Uterus (tissue), 3 donors: ENCODE measurements at regions not wholly inside any gene's neighbourhood (a gene's known extent, or its start where the extent isn't known, plus 50 kb on each side); places are given as distances from the start of the nearest gene placed in this dataset.

ENCODE experiments used
- DNase-seq, 2 donors: peaks; one replicate each; pipeline ENCODE4 v3.0.0-alpha.2; 2019 to 2020
- H3K27ac ChIP-seq, 2 donors: fragments of 200-600 bp; sonication (generic); 1 replicate in 1 of 2; 2 replicates in 1 of 2; pipeline ENCODE4 v1.5.1; 2016 to 2018
- H3K27me3 ChIP-seq, 2 donors: fragments of 200-600 bp; sonication (generic); one replicate each; pipeline ENCODE4 v1.5.1; 2018 to 2019; ENCODE audit warnings: control low read depth in 1 of 2
- H3K36me3 ChIP-seq, 2 donors: fragments of 200-600 bp; sonication (generic); one replicate each; pipeline ENCODE4 v1.5.1; 2019; ENCODE audit warnings: control low read depth in 1 of 2
- H3K4me1 ChIP-seq, 2 donors: fragments of 200-600 bp; sonication (generic); one replicate each; pipeline ENCODE4 v1.5.1; 2018 to 2019; ENCODE audit warnings: control low read depth in 1 of 2
- H3K4me3 ChIP-seq, 2 donors: fragments of 200-600 bp; sonication (generic); 1 replicate in 1 of 2; 2 replicates in 1 of 2; pipeline ENCODE4 v1.5.1; 2018 to 2019; ENCODE audit warnings: mild to moderate bottlenecking in 1 of 2
- H3K9me3 ChIP-seq, 2 donors: fragments of 200-600 bp; sonication (generic); one replicate each; pipeline ENCODE4 v1.5.1; 2019; ENCODE audit warnings: control low read depth in 1 of 2
- CTCF ChIP-seq, 4 experiments: fragments of 200-600 bp in 2 of 4; fragments of 450-650 bp in 2 of 4; sonication (generic) in 2 of 4; IDR thresholded peaks; one replicate each; pipeline ENCODE4 v1.5.1; 2016 to 2019; ENCODE audit warnings: antibody characterized with exemption in 4 of 4, mild to moderate bottlenecking in 2 of 4, moderate library complexity in 1 of 4
- POLR2A ChIP-seq, 2 donors: fragments of 450-650 bp; IDR thresholded peaks; one replicate each; pipeline ENCODE4 v1.6.1; 2016; ENCODE audit warnings: antibody characterized with exemption in 2 of 2, mild to moderate bottlenecking in 1 of 2, moderate library complexity in 1 of 2
- intact Hi-C: fragments of 100-400 bp; cut with DNase I; formaldehyde crosslinking; loops from one replicate; pipeline ENCODE4 v1.15.1; 2023; ENCODE audit warnings: low total_unique reads
- donor health status: DM: yes; HTN: yes; CAD: no.

DNA sequence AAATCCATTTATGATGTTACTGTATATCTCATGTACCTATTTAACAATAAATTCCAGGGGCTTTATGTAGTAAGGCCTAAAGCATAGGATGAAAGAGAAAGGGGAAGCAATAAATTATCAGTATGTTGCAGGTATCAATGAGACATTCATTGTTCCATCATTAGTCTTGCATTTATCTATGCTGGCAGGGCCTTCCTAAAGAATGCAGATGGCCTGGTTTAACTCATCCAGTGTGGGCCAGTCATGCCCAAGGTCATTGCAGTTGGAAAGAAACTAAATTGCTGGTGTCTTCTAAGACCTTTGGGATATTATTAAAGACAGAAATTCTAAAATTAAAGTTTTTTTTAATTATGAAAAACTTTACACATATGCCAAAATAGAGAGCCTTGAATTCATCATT is 98.3 kb downstream of the AVPR1A start:
- H3K27me3 ChIP-seq = no peaks in the 10 kb centered on the region
- DNase-seq = no peak
- H3K4me3 ChIP-seq = no peak overlapping the region
- H3K4me1 ChIP-seq = no peaks in the 10 kb centered on the region
- no peaks in the 10 kb centered on the region for H3K36me3 ChIP-seq
- intact Hi-C loops = no loop called here
- TF ChIP-seq POLR2A (IDR thresholded peaks at IDR 0.05) (no peak), CTCF (IDR thresholded peaks at IDR 0.05) (no peak)
- no peaks in the 10 kb centered on the region for H3K9me3 ChIP-seq
- no peak overlapping the region for H3K27ac ChIP-seq

- Histone ChIP-seq H3K27me3 (no peaks in the 10 kb centered on the region), H3K9me3 (no peaks in the 10 kb centered on the region), H3K4me3 (no peak overlapping the region), H3K4me1 (no peaks in the 10 kb centered on the region), H3K36me3 (no peaks in the 10 kb centered on the region), H3K27ac (no peak overlapping the region)
- TF ChIP-seq CTCF (IDR thresholded peaks at IDR 0.05) (no peak), POLR2A (IDR thresholded peaks at IDR 0.05) (no peak)
- intact Hi-C loops = no loop called here
- DNase-seq = no peak
Measured at GRCh38 chr12:63047146-63047545, 103.9 kb downstream of the AVPR1A start.

DNA sequence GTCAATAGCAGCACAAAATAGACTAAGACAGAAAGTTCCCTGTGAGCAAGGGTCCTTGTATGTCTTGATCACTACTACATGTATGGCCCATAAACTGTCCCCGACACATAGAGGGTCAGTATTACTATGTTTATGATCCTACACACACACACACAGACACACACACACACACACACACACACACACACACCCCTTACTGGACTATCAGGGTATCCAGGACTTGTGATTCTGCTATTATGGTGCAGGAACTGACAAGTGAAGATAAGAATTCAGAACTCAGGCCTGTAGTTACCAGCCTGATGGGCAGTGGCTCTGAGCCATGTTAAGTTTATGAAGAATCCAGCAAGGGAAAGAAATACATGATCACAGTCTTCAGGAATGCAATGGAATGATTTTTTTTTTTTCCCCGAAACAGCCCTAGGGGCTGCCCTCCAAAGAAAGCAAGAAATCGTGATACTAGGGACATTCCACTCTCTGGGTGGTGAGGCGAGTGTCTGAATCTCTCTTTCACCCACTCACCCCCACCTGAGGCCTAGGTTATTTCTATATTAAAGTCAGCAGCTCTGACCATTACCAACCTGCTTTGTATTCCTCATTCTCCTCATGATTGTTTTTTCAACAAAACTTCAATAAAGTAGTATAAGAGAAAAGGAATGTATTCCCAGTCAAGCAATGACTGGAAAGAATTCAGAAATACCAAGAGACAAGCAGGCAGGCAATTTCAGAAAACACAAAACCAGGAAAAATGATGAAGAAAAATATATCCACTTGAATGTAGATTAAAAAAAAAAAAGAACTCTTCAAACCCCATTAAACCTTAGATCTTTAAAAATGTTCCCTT is 105.8 kb downstream of the AVPR1A start:
- Histone ChIP-seq H3K36me3 (no peaks in the 10 kb centered on the region), H3K27ac (no peak overlapping the region), H3K9me3 (no peaks in the 10 kb centered on the region), H3K4me3 (no peak overlapping the region), H3K27me3 (no peaks in the 10 kb centered on the region), H3K4me1 (no peaks in the 10 kb centered on the region)
- intact Hi-C loops = no loop called here
- no peak for DNase-seq
- no peak for TF ChIP-seq POLR2A (IDR thresholded peaks at IDR 0.05)
- no peak for TF ChIP-seq CTCF (IDR thresholded peaks at IDR 0.05)

- Histone ChIP-seq H3K36me3 (no peaks in the 10 kb centered on the region), H3K9me3 (no peaks in the 10 kb centered on the region), H3K27ac (no peak overlapping the region), H3K27me3 (no peaks in the 10 kb centered on the region), H3K4me1 (no peaks in the 10 kb centered on the region), H3K4me3 (no peak overlapping the region)
- intact Hi-C loops = no loop called here
- TF ChIP-seq POLR2A (IDR thresholded peaks at IDR 0.05) (no peak), CTCF (IDR thresholded peaks at IDR 0.05) (no peak)
- DNase-seq = no peak
Measured at GRCh38 chr12:63042646-63043045, 107.7 kb upstream of the PPM1H start.

DNA sequence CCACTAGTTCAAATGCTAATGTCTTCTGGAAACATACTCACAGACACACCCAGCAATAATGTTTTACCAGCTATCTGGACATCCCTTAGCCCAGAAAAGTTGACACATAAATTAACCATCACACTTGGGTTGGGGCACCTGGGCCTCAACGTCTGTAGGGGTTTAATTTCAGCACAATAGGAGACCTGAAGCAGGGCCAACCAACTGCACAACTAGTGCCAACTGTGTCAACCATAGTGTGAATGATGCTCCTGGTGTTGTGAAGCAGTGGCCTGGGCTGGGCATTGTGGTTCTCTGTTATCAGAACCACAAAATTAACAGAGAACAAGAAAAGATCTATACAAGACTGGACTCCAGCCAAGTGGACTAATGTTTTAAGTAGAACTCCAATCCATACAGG is 106.7 kb upstream of the PPM1H start:
- no peaks in the 10 kb centered on the region for H3K9me3 ChIP-seq
- no peak for DNase-seq
- no peak overlapping the region for H3K27ac ChIP-seq
- H3K4me1 ChIP-seq = no peaks in the 10 kb centered on the region
- H3K36me3 ChIP-seq = no peaks in the 10 kb centered on the region
- intact Hi-C loops = no loop called here
- H3K4me3 ChIP-seq = no peak overlapping the region
- H3K27me3 ChIP-seq = no peaks in the 10 kb centered on the region
- TF ChIP-seq CTCF (IDR thresholded peaks at IDR 0.05) = no peak
- no peak for TF ChIP-seq POLR2A (IDR thresholded peaks at IDR 0.05)
